ENCODE measurements at regions not wholly inside any gene's neighbourhood (a gene's known extent, or its start where the extent isn't known, plus 50 kb on each side); places are given as distances from the start of the nearest gene placed in this dataset.
"Not testable (repeated sequence)": the region's sequence is repeated elsewhere in the genome, so short reads cannot be mapped to it uniquely, and the experiment has no call there.

GRCh38 chr3:23726811-23727548 is 78.8 kb upstream of the UBE2E1 start:
- Mint-ChIP-seq H3K36me3 (ENCODE audit: low read depth) (no peaks in the 10 kb centered on the region), H3K4me3 (ENCODE audit: low read depth) (no peak overlapping the region), H3K27ac (no peak overlapping the region), H3K9me3 (no peaks in the 10 kb centered on the region), H3K27me3 (ENCODE audit: low read depth) (peaks cover 3% of the 10 kb centered on the region), H3K4me1 (ENCODE audit: low read depth) (peaks cover 8% of the 10 kb centered on the region)
- no peak for DNase-seq (ENCODE audit: low spot score)
- intact Hi-C loops (cut with micrococcal nuclease) = no loop called here

- Mint-ChIP-seq H3K36me3 (ENCODE audit: low read depth) (no peaks in the 10 kb centered on the region), H3K9me3 (no peaks in the 10 kb centered on the region), H3K4me3 (ENCODE audit: low read depth) (no peak overlapping the region), H3K27me3 (ENCODE audit: low read depth) (peaks cover 6% of the 10 kb centered on the region), H3K27ac (no peak overlapping the region), H3K4me1 (ENCODE audit: low read depth) (peaks cover 8% of the 10 kb centered on the region)
- no peak for DNase-seq (ENCODE audit: low spot score)
- intact Hi-C loops (cut with micrococcal nuclease) = no loop called here
Observed at GRCh38 chr3:23728601-23729117, 77.1 kb upstream of the UBE2E1 start.

DNA sequence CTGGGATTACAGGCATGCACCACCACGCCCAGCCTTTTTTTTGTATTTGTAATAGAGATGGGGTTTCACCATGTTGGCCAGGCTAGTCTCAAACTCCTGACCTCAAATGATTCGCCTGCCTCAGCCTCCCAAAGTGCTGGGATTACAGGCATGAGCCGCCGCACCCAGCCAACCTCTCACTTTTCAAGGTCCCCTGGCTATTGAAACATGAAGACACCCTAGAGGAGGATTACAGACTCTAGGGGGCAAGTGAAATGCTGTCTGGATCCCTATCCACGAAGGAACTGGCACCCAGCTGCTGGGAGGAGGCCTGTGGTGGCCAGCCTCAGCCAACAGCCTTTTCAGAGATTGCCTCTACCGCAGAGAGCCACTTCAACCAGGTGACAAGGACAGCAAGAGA is 76.4 kb upstream of the UBE2E1 start:
- intact Hi-C loops (cut with micrococcal nuclease) = not testable (repeated sequence)

DNA sequence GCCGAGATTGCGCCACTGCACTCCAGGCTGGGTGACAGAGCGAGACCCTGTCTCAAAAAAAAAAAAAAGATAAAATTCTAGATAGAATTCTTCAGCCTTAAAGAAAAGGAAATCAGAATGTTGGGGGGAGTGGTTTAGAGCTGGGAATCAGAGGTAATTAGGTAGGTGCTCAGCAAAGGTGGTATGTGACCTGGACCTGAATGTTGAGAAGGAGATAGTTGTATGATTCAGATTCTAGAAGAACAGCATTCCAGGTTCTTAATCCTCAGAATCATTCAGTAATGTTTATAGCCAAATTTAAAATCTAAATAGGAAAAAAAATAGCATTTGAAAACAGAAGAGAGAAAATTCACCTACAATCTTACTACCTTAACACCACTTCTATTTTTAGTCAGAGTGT is 71.3 kb upstream of the UBE2E1 start:
- intact Hi-C loops (cut with micrococcal nuclease) = no loop called here
- Mint-ChIP-seq H3K27me3 (ENCODE audit: low read depth) (peaks cover 26% of the 10 kb centered on the region), H3K4me1 (ENCODE audit: low read depth) (no peaks in the 10 kb centered on the region), H3K9me3 (no peaks in the 10 kb centered on the region), H3K4me3 (ENCODE audit: low read depth) (no peak overlapping the region), H3K27ac (no peak overlapping the region), H3K36me3 (ENCODE audit: low read depth) (no peaks in the 10 kb centered on the region)
- DNase-seq (ENCODE audit: low spot score) = no peak

More for the DNA sequence above, 76.4 kb upstream of the UBE2E1 start:
- H3K27me3 Mint-ChIP-seq (ENCODE audit: low read depth); DNase-seq (ENCODE audit: low spot score); H3K4me3 Mint-ChIP-seq (ENCODE audit: low read depth); H3K36me3 Mint-ChIP-seq (ENCODE audit: low read depth); H3K9me3 Mint-ChIP-seq; H3K27ac Mint-ChIP-seq; H3K4me1 Mint-ChIP-seq (ENCODE audit: low read depth): not testable (repeated sequence)

DNA sequence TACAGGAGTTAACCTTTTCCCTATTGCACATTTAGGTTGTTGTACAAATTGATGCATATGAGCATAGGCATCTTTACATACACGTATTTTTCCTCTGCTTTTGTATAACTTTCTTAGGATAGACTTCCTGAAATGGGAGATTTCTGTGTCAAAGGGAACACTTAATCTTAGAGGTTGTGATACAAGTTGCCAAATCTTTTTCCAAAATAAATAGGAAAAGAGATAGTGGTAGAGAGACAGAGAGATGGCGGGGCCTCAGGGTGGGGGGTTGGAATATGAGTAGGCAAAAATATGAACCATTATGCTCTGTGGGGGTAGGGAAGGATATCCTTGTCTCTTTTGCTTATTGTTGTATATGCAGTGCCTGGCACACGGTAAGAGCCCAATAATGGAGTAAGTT is 70.7 kb upstream of the UBE2E1 start:
- H3K36me3 Mint-ChIP-seq (ENCODE audit: low read depth) = no peaks in the 10 kb centered on the region
- peaks cover 23% of the 10 kb centered on the region for H3K27me3 Mint-ChIP-seq (ENCODE audit: low read depth)
- no peak for DNase-seq (ENCODE audit: low spot score)
- no peak overlapping the region for H3K27ac Mint-ChIP-seq
- H3K4me1 Mint-ChIP-seq (ENCODE audit: low read depth) = peaks cover 4% of the 10 kb centered on the region
- intact Hi-C loops (cut with micrococcal nuclease) = no loop called here
- no peak overlapping the region for H3K4me3 Mint-ChIP-seq (ENCODE audit: low read depth)
- no peaks in the 10 kb centered on the region for H3K9me3 Mint-ChIP-seq

GRCh38 chr3:23735535-23736326 is 70.0 kb upstream of the UBE2E1 start:
- Mint-ChIP-seq H3K4me3 (ENCODE audit: low read depth) (no peak overlapping the region), H3K4me1 (ENCODE audit: low read depth) (peaks cover 9% of the 10 kb centered on the region), H3K9me3 (no peaks in the 10 kb centered on the region), H3K27ac (no peak overlapping the region), H3K36me3 (ENCODE audit: low read depth) (no peaks in the 10 kb centered on the region), H3K27me3 (ENCODE audit: low read depth) (peaks cover 26% of the 10 kb centered on the region)
- intact Hi-C loops (cut with micrococcal nuclease) = no loop called here
- no peak for DNase-seq (ENCODE audit: low spot score)

GRCh38 chr3:23738944-23739343 is 66.8 kb upstream of the UBE2E1 start:
- H3K4me1 Mint-ChIP-seq (ENCODE audit: low read depth) = peaks cover 12% of the 10 kb centered on the region
- H3K27ac Mint-ChIP-seq = no peak overlapping the region
- H3K27me3 Mint-ChIP-seq (ENCODE audit: low read depth) = peaks cover 28% of the 10 kb centered on the region
- DNase-seq (ENCODE audit: low spot score) = no peak
- intact Hi-C loops (cut with micrococcal nuclease) = no loop called here
- H3K36me3 Mint-ChIP-seq (ENCODE audit: low read depth) = no peaks in the 10 kb centered on the region
- H3K9me3 Mint-ChIP-seq = no peaks in the 10 kb centered on the region
- H3K4me3 Mint-ChIP-seq (ENCODE audit: low read depth) = no peak overlapping the region

- DNase-seq (ENCODE audit: low spot score) = no peak
- H3K36me3 Mint-ChIP-seq (ENCODE audit: low read depth) = no peaks in the 10 kb centered on the region
- H3K4me1 Mint-ChIP-seq (ENCODE audit: low read depth) = peaks cover 12% of the 10 kb centered on the region
- no peak overlapping the region for H3K27ac Mint-ChIP-seq
- H3K9me3 Mint-ChIP-seq = no peaks in the 10 kb centered on the region
- H3K4me3 Mint-ChIP-seq (ENCODE audit: low read depth) = no peak overlapping the region
- peaks cover 28% of the 10 kb centered on the region for H3K27me3 Mint-ChIP-seq (ENCODE audit: low read depth)
- intact Hi-C loops (cut with micrococcal nuclease) = no loop called here
Observed at GRCh38 chr3:23739536-23739935, 66.2 kb upstream of the UBE2E1 start.

GRCh38 chr3:23740517-23740965 is 65.2 kb upstream of the UBE2E1 start:
- H3K27me3 Mint-ChIP-seq (ENCODE audit: low read depth) = peaks cover 22% of the 10 kb centered on the region
- H3K9me3 Mint-ChIP-seq = no peaks in the 10 kb centered on the region
- no peak overlapping the region for H3K4me3 Mint-ChIP-seq (ENCODE audit: low read depth)
- intact Hi-C loops (cut with micrococcal nuclease) = loop anchor here (5.0 kb wide), 2 partner anchors 57 to 298 kb away; no protein-coding TSS in a partner anchor
- peak; percentile 13 for DNase-seq (ENCODE audit: low spot score)
- H3K36me3 Mint-ChIP-seq (ENCODE audit: low read depth) = no peaks in the 10 kb centered on the region
- peak overlapping the region; percentile 9 for H3K27ac Mint-ChIP-seq
- peaks cover 12% of the 10 kb centered on the region for H3K4me1 Mint-ChIP-seq (ENCODE audit: low read depth)

DNA sequence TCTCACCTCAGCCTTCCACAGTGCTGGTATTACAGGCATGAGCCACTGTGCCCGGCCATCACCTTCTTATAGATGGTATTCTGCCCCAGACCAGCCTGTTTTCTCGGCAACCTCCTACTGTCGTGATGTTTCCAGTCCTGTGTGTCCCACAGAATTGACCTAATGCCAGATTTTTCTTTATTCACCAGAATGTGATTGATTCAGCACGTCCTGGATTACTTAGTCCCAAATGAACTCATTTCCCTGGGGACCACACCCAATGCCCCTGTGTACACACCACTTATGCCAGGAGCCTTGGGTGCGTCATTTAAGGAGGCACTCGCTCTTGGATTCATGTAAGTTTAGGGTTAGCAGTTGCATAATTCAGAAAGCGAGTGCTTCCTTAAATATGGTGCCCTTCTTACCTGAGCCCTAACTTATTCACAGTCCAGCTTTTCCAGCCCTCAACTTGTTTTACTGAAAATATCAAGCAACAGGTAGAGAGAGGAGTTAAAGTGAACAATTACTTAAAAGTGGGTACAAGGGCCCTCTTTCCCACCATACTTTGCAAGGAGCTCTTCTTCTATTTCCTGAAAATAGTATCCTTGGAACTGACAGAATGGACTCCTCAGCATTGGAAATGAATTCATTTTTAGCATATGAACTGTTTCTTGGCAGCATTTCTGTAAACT is 64.6 kb upstream of the UBE2E1 start:
- no peak for DNase-seq (ENCODE audit: low spot score)
- Mint-ChIP-seq H3K4me1 (ENCODE audit: low read depth) (peaks cover 12% of the 10 kb centered on the region), H3K9me3 (no peaks in the 10 kb centered on the region), H3K27ac (no peak overlapping the region), H3K4me3 (ENCODE audit: low read depth) (no peak overlapping the region), H3K36me3 (ENCODE audit: low read depth) (no peaks in the 10 kb centered on the region), H3K27me3 (ENCODE audit: low read depth) (peaks cover 22% of the 10 kb centered on the region)
- intact Hi-C loops (cut with micrococcal nuclease) = loop anchor here (5.0 kb wide), 2 partner anchors 56 to 299 kb away; no protein-coding TSS in a partner anchor

GRCh38 chr3:23743141-23743784 is 62.5 kb upstream of the UBE2E1 start:
- Mint-ChIP-seq H3K9me3 (no peaks in the 10 kb centered on the region), H3K4me1 (ENCODE audit: low read depth) (peaks cover 12% of the 10 kb centered on the region), H3K4me3 (ENCODE audit: low read depth) (no peak overlapping the region), H3K27me3 (ENCODE audit: low read depth) (peaks cover 21% of the 10 kb centered on the region), H3K36me3 (ENCODE audit: low read depth) (no peaks in the 10 kb centered on the region), H3K27ac (no peak overlapping the region)
- DNase-seq (ENCODE audit: low spot score) = no peak
- intact Hi-C loops (cut with micrococcal nuclease) = loop anchor here (5.0 kb wide), 2 partner anchors 54 to 301 kb away; no protein-coding TSS in a partner anchor

GRCh38 chr3:23746441-23746840 is 59.3 kb upstream of the UBE2E1 start:
- DNase-seq (ENCODE audit: low spot score) = no peak
- no peaks in the 10 kb centered on the region for H3K4me1 Mint-ChIP-seq (ENCODE audit: low read depth)
- H3K27me3 Mint-ChIP-seq (ENCODE audit: low read depth) = peaks cover 13% of the 10 kb centered on the region
- no peak overlapping the region for H3K4me3 Mint-ChIP-seq (ENCODE audit: low read depth)
- H3K36me3 Mint-ChIP-seq (ENCODE audit: low read depth) = no peaks in the 10 kb centered on the region
- intact Hi-C loops (cut with micrococcal nuclease) = no loop called here
- no peak overlapping the region for H3K27ac Mint-ChIP-seq
- H3K9me3 Mint-ChIP-seq = no peaks in the 10 kb centered on the region

All from activated T-helper 2 cell treated with anti-CD3 and anti-CD28 coated beads, Interferon-gamma antibody, Interleukin-2, Interleukin-4, amounts not matched to agents 10 μg/mL and 5 μg/mL and 100 μg/mL, durations not matched to agents 14 hours and 24 hours and 36 hours (primary cell).